ENCODE measurements at regions not wholly inside any gene's neighbourhood (a gene's known extent, or its start where the extent isn't known, plus 50 kb on each side); places are given as distances from the start of the nearest gene placed in this dataset.
A peak's percentile ranks its signal among the peaks of the same experiment; 100 is the strongest.

- Histone ChIP-seq H3K36me3 (ENCODE audit: control insufficient read depth in 2 of 2, insufficient read depth in 2 of 2, low read length in 1 of 2) (no peaks in the 10 kb centered on the region), H3K4me3 (ENCODE audit: low read depth in 1 of 2, low read length in 2 of 2) (no peak overlapping the region), H3K27me3 (ENCODE audit: control insufficient read depth in 1 of 2, insufficient read depth in 2 of 2, low read length in 2 of 2) (no peaks in the 10 kb centered on the region), H3K27ac (ENCODE audit: low read depth in 2 of 2, low read length in 1 of 2) (no peak overlapping the region), H3K9me3 (ENCODE audit: control insufficient read depth in 2 of 2, insufficient read depth in 1 of 2, low read depth in 1 of 2, low read length in 1 of 2) (no peaks in the 10 kb centered on the region), H3K4me1 (ENCODE audit: control insufficient read depth in 2 of 2, insufficient read depth in 2 of 2, low read length in 1 of 2) (no peaks in the 10 kb centered on the region)
- 52 to 53% methylated on average over 4 of the region's 4 CpGs for whole genome bisulfite sequencing, 2 donors
Measured at GRCh38 chr12:107554941-107555340, 130.7 kb upstream of the PWP1 start.

GRCh38 chr12:107557026-107557425, 128.6 kb upstream of the PWP1 start:
- Histone ChIP-seq H3K27me3 (ENCODE audit: control insufficient read depth in 1 of 2, insufficient read depth in 2 of 2, low read length in 2 of 2) (no peaks in the 10 kb centered on the region), H3K36me3 (ENCODE audit: control insufficient read depth in 2 of 2, insufficient read depth in 2 of 2, low read length in 1 of 2) (no peaks in the 10 kb centered on the region), H3K9me3 (ENCODE audit: control insufficient read depth in 2 of 2, insufficient read depth in 1 of 2, low read depth in 1 of 2, low read length in 1 of 2) (no peaks in the 10 kb centered on the region), H3K4me1 (ENCODE audit: control insufficient read depth in 2 of 2, insufficient read depth in 2 of 2, low read length in 1 of 2) (no peaks in the 10 kb centered on the region), H3K27ac (ENCODE audit: low read depth in 2 of 2, low read length in 1 of 2) (no peak overlapping the region), H3K4me3 (ENCODE audit: low read depth in 1 of 2, low read length in 2 of 2) (no peak overlapping the region)
- 71 to 79% methylated on average over 5 of the region's 5 CpGs for WGBS, 2 donors

GRCh38 chr12:107557589-107558100, 128.0 kb upstream of the PWP1 start:
- WGBS, 2 donors, result 77 to 79% methylated on average over 4 of the region's 4 CpGs
- Histone ChIP-seq H3K4me3 (ENCODE audit: low read depth in 1 of 2, low read length in 2 of 2) (no peak overlapping the region), H3K4me1 (ENCODE audit: control insufficient read depth in 2 of 2, insufficient read depth in 2 of 2, low read length in 1 of 2) (no peaks in the 10 kb centered on the region), H3K9me3 (ENCODE audit: control insufficient read depth in 2 of 2, insufficient read depth in 1 of 2, low read depth in 1 of 2, low read length in 1 of 2) (no peaks in the 10 kb centered on the region), H3K27ac (ENCODE audit: low read depth in 2 of 2, low read length in 1 of 2) (no peak overlapping the region), H3K27me3 (ENCODE audit: control insufficient read depth in 1 of 2, insufficient read depth in 2 of 2, low read length in 2 of 2) (no peaks in the 10 kb centered on the region), H3K36me3 (ENCODE audit: control insufficient read depth in 2 of 2, insufficient read depth in 2 of 2, low read length in 1 of 2) (no peaks in the 10 kb centered on the region)

GRCh38 chr12:107558141-107558815, 127.3 kb upstream of the PWP1 start:
- WGBS, 2 donors, result 72% methylated on average over 9 of the region's 9 CpGs
- Histone ChIP-seq H3K4me1 (ENCODE audit: control insufficient read depth in 2 of 2, insufficient read depth in 2 of 2, low read length in 1 of 2) (no peaks in the 10 kb centered on the region), H3K9me3 (ENCODE audit: control insufficient read depth in 2 of 2, insufficient read depth in 1 of 2, low read depth in 1 of 2, low read length in 1 of 2) (no peaks in the 10 kb centered on the region), H3K27me3 (ENCODE audit: control insufficient read depth in 1 of 2, insufficient read depth in 2 of 2, low read length in 2 of 2) (no peaks in the 10 kb centered on the region), H3K27ac (ENCODE audit: low read depth in 2 of 2, low read length in 1 of 2) (no peak overlapping the region), H3K36me3 (ENCODE audit: control insufficient read depth in 2 of 2, insufficient read depth in 2 of 2, low read length in 1 of 2) (no peaks in the 10 kb centered on the region), H3K4me3 (ENCODE audit: low read depth in 1 of 2, low read length in 2 of 2) (no peak overlapping the region)

- no peaks in the 10 kb centered on the region for H3K9me3 ChIP-seq (ENCODE audit: control insufficient read depth in 2 of 2, insufficient read depth in 1 of 2, low read depth in 1 of 2, low read length in 1 of 2)
- H3K27me3 ChIP-seq (ENCODE audit: control insufficient read depth in 1 of 2, insufficient read depth in 2 of 2, low read length in 2 of 2), result no peaks in the 10 kb centered on the region
- no peak overlapping the region for H3K4me3 ChIP-seq (ENCODE audit: low read depth in 1 of 2, low read length in 2 of 2)
- 33 to 37% methylated on average over 5 of the region's 5 CpGs for WGBS, 2 donors
- no peak overlapping the region for H3K27ac ChIP-seq (ENCODE audit: low read depth in 2 of 2, low read length in 1 of 2)
- H3K36me3 ChIP-seq (ENCODE audit: control insufficient read depth in 2 of 2, insufficient read depth in 2 of 2, low read length in 1 of 2), result no peaks in the 10 kb centered on the region
- no peaks in the 10 kb centered on the region for H3K4me1 ChIP-seq (ENCODE audit: control insufficient read depth in 2 of 2, insufficient read depth in 2 of 2, low read length in 1 of 2)
Measured at GRCh38 chr12:107558816-107559382, 126.7 kb upstream of the PWP1 start.

GRCh38 chr12:107560165-107560898, 125.3 kb upstream of the PWP1 start:
- Histone ChIP-seq H3K27me3 (ENCODE audit: control insufficient read depth in 1 of 2, insufficient read depth in 2 of 2, low read length in 2 of 2) (no peaks in the 10 kb centered on the region), H3K27ac (ENCODE audit: low read depth in 2 of 2, low read length in 1 of 2) (peak overlapping the region; percentile 16 to 24), H3K36me3 (ENCODE audit: control insufficient read depth in 2 of 2, insufficient read depth in 2 of 2, low read length in 1 of 2) (no peaks in the 10 kb centered on the region), H3K4me1 (ENCODE audit: control insufficient read depth in 2 of 2, insufficient read depth in 2 of 2, low read length in 1 of 2) (no peaks in the 10 kb centered on the region), H3K4me3 (ENCODE audit: low read depth in 1 of 2, low read length in 2 of 2) (no peak overlapping the region), H3K9me3 (ENCODE audit: control insufficient read depth in 2 of 2, insufficient read depth in 1 of 2, low read depth in 1 of 2, low read length in 1 of 2) (no peaks in the 10 kb centered on the region)
- WGBS, 2 donors, result 64 to 69% methylated on average over 7 of the region's 7 CpGs

GRCh38 chr12:107560899-107561285, 124.7 kb upstream of the PWP1 start:
- Histone ChIP-seq H3K9me3 (ENCODE audit: control insufficient read depth in 2 of 2, insufficient read depth in 1 of 2, low read depth in 1 of 2, low read length in 1 of 2) (no peaks in the 10 kb centered on the region), H3K27me3 (ENCODE audit: control insufficient read depth in 1 of 2, insufficient read depth in 2 of 2, low read length in 2 of 2) (no peaks in the 10 kb centered on the region), H3K4me3 (ENCODE audit: low read depth in 1 of 2, low read length in 2 of 2) (no peak overlapping the region), H3K4me1 (ENCODE audit: control insufficient read depth in 2 of 2, insufficient read depth in 2 of 2, low read length in 1 of 2) (no peaks in the 10 kb centered on the region), H3K27ac (ENCODE audit: low read depth in 2 of 2, low read length in 1 of 2) (no peak overlapping the region), H3K36me3 (ENCODE audit: control insufficient read depth in 2 of 2, insufficient read depth in 2 of 2, low read length in 1 of 2) (no peaks in the 10 kb centered on the region)
- WGBS, 2 donors, result 59 to 65% methylated on average over 4 of the region's 4 CpGs

- H3K4me3 ChIP-seq (ENCODE audit: low read depth in 1 of 2, low read length in 2 of 2), result no peak overlapping the region
- H3K36me3 ChIP-seq (ENCODE audit: control insufficient read depth in 2 of 2, insufficient read depth in 2 of 2, low read length in 1 of 2), result no peaks in the 10 kb centered on the region
- H3K9me3 ChIP-seq (ENCODE audit: control insufficient read depth in 2 of 2, insufficient read depth in 1 of 2, low read depth in 1 of 2, low read length in 1 of 2), result no peaks in the 10 kb centered on the region
- H3K4me1 ChIP-seq (ENCODE audit: control insufficient read depth in 2 of 2, insufficient read depth in 2 of 2, low read length in 1 of 2), result no peaks in the 10 kb centered on the region
- no peaks in the 10 kb centered on the region for H3K27me3 ChIP-seq (ENCODE audit: control insufficient read depth in 1 of 2, insufficient read depth in 2 of 2, low read length in 2 of 2)
- no peak overlapping the region for H3K27ac ChIP-seq (ENCODE audit: low read depth in 2 of 2, low read length in 1 of 2)
- 43% methylated on average over 3 of the region's 3 CpGs for WGBS, 2 donors
Measured at GRCh38 chr12:107564946-107565345, 120.7 kb upstream of the PWP1 start.

- H3K4me3 ChIP-seq (ENCODE audit: low read depth in 1 of 2, low read length in 2 of 2), result no peak overlapping the region
- H3K27ac ChIP-seq (ENCODE audit: low read depth in 2 of 2, low read length in 1 of 2), result no peak overlapping the region
- 73 to 77% methylated on average over 5 of the region's 5 CpGs for WGBS, 2 donors
- H3K9me3 ChIP-seq (ENCODE audit: control insufficient read depth in 2 of 2, insufficient read depth in 1 of 2, low read depth in 1 of 2, low read length in 1 of 2), result no peaks in the 10 kb centered on the region
- H3K4me1 ChIP-seq (ENCODE audit: control insufficient read depth in 2 of 2, insufficient read depth in 2 of 2, low read length in 1 of 2), result no peaks in the 10 kb centered on the region
- no peaks in the 10 kb centered on the region for H3K36me3 ChIP-seq (ENCODE audit: control insufficient read depth in 2 of 2, insufficient read depth in 2 of 2, low read length in 1 of 2)
- H3K27me3 ChIP-seq (ENCODE audit: control insufficient read depth in 1 of 2, insufficient read depth in 2 of 2, low read length in 2 of 2), result no peaks in the 10 kb centered on the region
Measured at GRCh38 chr12:107565551-107565950, 120.0 kb upstream of the PWP1 start.
